ENCODE measurements at regions not wholly inside any gene's neighbourhood (a gene's known extent, or its start where the extent isn't known, plus 50 kb on each side); places are given as distances from the start of the nearest gene placed in this dataset.

DNA sequence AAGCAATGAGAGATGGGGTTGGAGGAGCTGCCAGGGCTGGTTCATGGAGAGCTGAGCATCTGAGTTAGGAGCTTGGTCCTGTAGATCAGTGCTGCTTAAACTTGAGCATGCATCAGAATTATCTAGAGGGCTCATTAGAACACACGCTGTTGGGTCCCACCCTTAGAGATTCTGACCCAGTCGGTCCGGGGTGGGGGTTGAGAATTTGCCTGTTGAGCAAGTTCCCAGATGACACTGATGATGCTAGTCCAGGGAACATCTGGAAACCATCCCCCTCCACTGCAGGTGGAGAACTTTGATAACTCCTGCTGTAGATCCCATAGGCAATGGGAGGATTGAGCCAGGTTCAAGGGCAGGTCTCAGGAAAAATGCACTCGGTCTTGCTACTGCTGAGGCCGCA lies 158.0 kb upstream of the KLF4 start:
- Histone ChIP-seq H3K27ac (no peak overlapping the region), H3K27me3 (no peaks in the 10 kb centered on the region), H3K36me3 (no peaks in the 10 kb centered on the region), H3K4me1 (no peaks in the 10 kb centered on the region), H3K9me3 (no peaks in the 10 kb centered on the region), H3K4me3 (no peak overlapping the region)
- DNase-seq: no peak
- intact Hi-C loops (cut with DNase I): no loop called here
- WGBS, 2 donors: 92 to 96% methylated on average over 5 of the region's 5 CpGs
- TF ChIP-seq, protein P1, sequence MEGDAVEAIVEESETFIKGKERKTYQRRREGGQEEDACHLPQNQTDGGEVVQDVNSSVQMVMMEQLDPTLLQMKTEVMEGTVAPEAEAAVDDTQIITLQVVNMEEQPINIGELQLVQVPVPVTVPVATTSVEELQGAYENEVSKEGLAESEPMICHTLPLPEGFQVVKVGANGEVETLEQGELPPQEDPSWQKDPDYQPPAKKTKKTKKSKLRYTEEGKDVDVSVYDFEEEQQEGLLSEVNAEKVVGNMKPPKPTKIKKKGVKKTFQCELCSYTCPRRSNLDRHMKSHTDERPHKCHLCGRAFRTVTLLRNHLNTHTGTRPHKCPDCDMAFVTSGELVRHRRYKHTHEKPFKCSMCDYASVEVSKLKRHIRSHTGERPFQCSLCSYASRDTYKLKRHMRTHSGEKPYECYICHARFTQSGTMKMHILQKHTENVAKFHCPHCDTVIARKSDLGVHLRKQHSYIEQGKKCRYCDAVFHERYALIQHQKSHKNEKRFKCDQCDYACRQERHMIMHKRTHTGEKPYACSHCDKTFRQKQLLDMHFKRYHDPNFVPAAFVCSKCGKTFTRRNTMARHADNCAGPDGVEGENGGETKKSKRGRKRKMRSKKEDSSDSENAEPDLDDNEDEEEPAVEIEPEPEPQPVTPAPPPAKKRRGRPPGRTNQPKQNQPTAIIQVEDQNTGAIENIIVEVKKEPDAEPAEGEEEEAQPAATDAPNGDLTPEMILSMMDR (IDR thresholded peaks at IDR 0.05): no peak
- TF ChIP-seq POLR2A (IDR thresholded peaks at IDR 0.05) (no peak), EP300 (IDR thresholded peaks at IDR 0.05) (no peak), POLR2AphosphoS5 (IDR thresholded peaks at IDR 0.05) (no peak)

DNA sequence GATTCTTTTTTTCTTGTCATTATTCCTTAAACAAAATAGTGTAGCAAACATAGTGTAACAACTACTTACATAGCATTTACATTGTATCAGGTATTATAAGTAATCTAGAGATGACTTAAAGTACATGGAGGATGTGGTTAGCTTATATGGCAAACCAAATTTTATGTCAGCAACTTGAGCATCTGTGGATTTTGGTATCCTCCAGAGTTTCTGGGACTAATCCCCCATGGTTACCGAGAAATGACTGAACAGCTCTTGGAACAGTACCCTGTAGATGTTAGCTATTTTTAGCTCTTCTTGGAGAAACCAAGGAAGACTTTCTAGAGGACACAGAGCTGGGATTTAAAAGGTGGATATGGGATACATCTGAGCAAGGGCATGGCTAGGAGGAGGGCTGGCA lies 157.6 kb upstream of the KLF4 start:
- no peak for DNase-seq
- intact Hi-C loops (cut with DNase I): no loop called here
- Histone ChIP-seq H3K4me3 (no peak overlapping the region), H3K27ac (no peak overlapping the region), H3K4me1 (no peaks in the 10 kb centered on the region), H3K36me3 (no peaks in the 10 kb centered on the region), H3K9me3 (no peaks in the 10 kb centered on the region), H3K27me3 (no peaks in the 10 kb centered on the region)
- 86 to 91% methylated on average over 1 of the region's 1 CpG for WGBS, 2 donors
- TF ChIP-seq POLR2AphosphoS5 (IDR thresholded peaks at IDR 0.05): no peak
- TF ChIP-seq, protein P1 (IDR thresholded peaks at IDR 0.05): no peak
- TF ChIP-seq EP300 (IDR thresholded peaks at IDR 0.05): no peak
- TF ChIP-seq POLR2A (IDR thresholded peaks at IDR 0.05): no peak

GRCh38 chr9:107645464-107645833 lies 155.9 kb upstream of the KLF4 start:
- H3K27ac ChIP-seq: peak overlapping the region in 2 of 4 donors; percentile 19
- H3K36me3 ChIP-seq: no peaks in the 10 kb centered on the region
- no peaks in the 10 kb centered on the region for H3K27me3 ChIP-seq
- WGBS, 2 donors: 29 to 71% methylated on average over 1 of the region's 1 CpG
- no peak for DNase-seq
- no peaks in the 10 kb centered on the region for H3K4me1 ChIP-seq
- TF ChIP-seq, protein P1 (IDR thresholded peaks at IDR 0.05): no peak
- TF ChIP-seq EP300 (IDR thresholded peaks at IDR 0.05) (no peak), POLR2A (IDR thresholded peaks at IDR 0.05) (no peak), POLR2AphosphoS5 (IDR thresholded peaks at IDR 0.05) (no peak)
- no peak overlapping the region for H3K4me3 ChIP-seq
- intact Hi-C loops (cut with DNase I): no loop called here
- H3K9me3 ChIP-seq: no peaks in the 10 kb centered on the region

GRCh38 chr9:107644733-107645463 lies 155.3 kb upstream of the KLF4 start:
- no peaks in the 10 kb centered on the region for H3K36me3 ChIP-seq
- no peak overlapping the region for H3K4me3 ChIP-seq
- TF ChIP-seq EP300 (IDR thresholded peaks at IDR 0.05) (no peak), POLR2AphosphoS5 (IDR thresholded peaks at IDR 0.05) (peak in 1 of 4 donors; percentile 52)
- peak; percentile 82 for DNase-seq
- H3K9me3 ChIP-seq: no peaks in the 10 kb centered on the region
- no peaks in the 10 kb centered on the region for H3K4me1 ChIP-seq
- H3K27me3 ChIP-seq: no peaks in the 10 kb centered on the region
- H3K27ac ChIP-seq: peak overlapping the region in 2 of 4 donors; percentile 19
- intact Hi-C loops (cut with DNase I): no loop called here
- WGBS, 2 donors: 42 to 46% methylated on average over 4 of the region's 4 CpGs

GRCh38 chr9:107639426-107639825 lies 149.9 kb upstream of the KLF4 start:
- Histone ChIP-seq H3K27me3 (no peaks in the 10 kb centered on the region), H3K4me1 (peaks cover 0 to 21% (median 18%) of the 10 kb centered on the region in 4 donors), H3K36me3 (no peaks in the 10 kb centered on the region), H3K9me3 (no peaks in the 10 kb centered on the region), H3K4me3 (no peak overlapping the region), H3K27ac (peak overlapping the region; percentile 85 to 99 (median 97))
- TF ChIP-seq POLR2A (IDR thresholded peaks at IDR 0.05) (no peak), EP300 (IDR thresholded peaks at IDR 0.05) (no peak), POLR2AphosphoS5 (IDR thresholded peaks at IDR 0.05) (no peak)
- TF ChIP-seq, protein P1 (IDR thresholded peaks at IDR 0.05): no peak
- intact Hi-C loops (cut with DNase I): loop anchor here (2.0 to 10.0 kb wide), 5 partner anchors 93 to 928 kb away; partner anchors contain the start of gene RAD23B
- DNase-seq: no peak
- 91% methylated on average over 4 of the region's 4 CpGs for WGBS, 2 donors
